Muscle of leg (tissue), 3 donors: ENCODE measurements at regions not wholly inside any gene's neighbourhood (a gene's known extent, or its start where the extent isn't known, plus 50 kb on each side); places are given as distances from the start of the nearest gene placed in this dataset.
A peak's percentile ranks its signal among the peaks of the same experiment; 100 is the strongest.

Experiments
- DNase-seq: peaks from one replicate; pipeline ENCODE4 v3.0.0; 2013
- H3K27ac ChIP-seq: one replicate; pipeline ENCODE4 v1.5.1; 2013; ENCODE audit warnings: mild to moderate bottlenecking, low read length, control low read depth
- H3K27me3 ChIP-seq: one replicate; pipeline ENCODE4 v1.6.1; 2013; ENCODE audit warnings: low read length; ENCODE audit not compliant: control insufficient read depth, insufficient read depth
- H3K36me3 ChIP-seq: one replicate; pipeline ENCODE4 v1.6.1; 2013; ENCODE audit warnings: low read length; ENCODE audit not compliant: control insufficient read depth, insufficient read depth
- H3K4me1 ChIP-seq: one replicate; pipeline ENCODE4 v1.6.1; 2013; ENCODE audit warnings: low read length; ENCODE audit not compliant: control insufficient read depth, insufficient read depth
- H3K4me3 ChIP-seq: one replicate; pipeline ENCODE4 v1.5.1; 2013; ENCODE audit warnings: low read length, control low read depth
- H3K9me3 ChIP-seq: replicated peaks from 2 replicates; pipeline ENCODE4 v1.6.1; 2013; ENCODE audit warnings: low read depth, low read length; ENCODE audit not compliant: control insufficient read depth
- WGBS: methylation state at CpG from one replicate; pipeline ENCODE4 v1.1.5; 2013; ENCODE audit warnings: missing lambda C conversion rate; ENCODE audit not compliant: insufficient coverage; 5-methylcytosine and 5-hydroxymethylcytosine counted together

GRCh38 chr10:33720161-33720560 lies 385.7 kb upstream of the NRP1 start:
- no peak overlapping the region for H3K27ac ChIP-seq
- H3K36me3 ChIP-seq, result no peaks in the 10 kb centered on the region
- H3K4me1 ChIP-seq, result peaks cover 10% of the 10 kb centered on the region
- no peaks in the 10 kb centered on the region for H3K27me3 ChIP-seq
- 94% methylated on average over 2 of the region's 2 CpGs for WGBS
- H3K9me3 ChIP-seq, result no peaks in the 10 kb centered on the region
- H3K4me3 ChIP-seq, result no peak overlapping the region
- DNase-seq, result no peak

GRCh38 chr10:33719005-33719703 lies 384.7 kb upstream of the NRP1 start:
- Histone ChIP-seq H3K27me3 (no peaks in the 10 kb centered on the region), H3K4me1 (peaks cover 10% of the 10 kb centered on the region), H3K27ac (peak overlapping the region; percentile 38), H3K9me3 (no peaks in the 10 kb centered on the region), H3K36me3 (no peaks in the 10 kb centered on the region), H3K4me3 (no peak overlapping the region)
- DNase-seq, result no peak
- 86% methylated on average over 5 of the region's 8 CpGs for WGBS

- Histone ChIP-seq H3K27ac (no peak overlapping the region), H3K4me1 (peaks cover 10% of the 10 kb centered on the region), H3K4me3 (no peak overlapping the region), H3K9me3 (no peaks in the 10 kb centered on the region), H3K27me3 (no peaks in the 10 kb centered on the region), H3K36me3 (no peaks in the 10 kb centered on the region)
- peak; percentile 73 for DNase-seq
- 20% methylated on average over 1 of the region's 2 CpGs for WGBS
These were observed 382.2 kb upstream of the NRP1 start for GRCh38 chr10:33716501-33717267.

DNA sequence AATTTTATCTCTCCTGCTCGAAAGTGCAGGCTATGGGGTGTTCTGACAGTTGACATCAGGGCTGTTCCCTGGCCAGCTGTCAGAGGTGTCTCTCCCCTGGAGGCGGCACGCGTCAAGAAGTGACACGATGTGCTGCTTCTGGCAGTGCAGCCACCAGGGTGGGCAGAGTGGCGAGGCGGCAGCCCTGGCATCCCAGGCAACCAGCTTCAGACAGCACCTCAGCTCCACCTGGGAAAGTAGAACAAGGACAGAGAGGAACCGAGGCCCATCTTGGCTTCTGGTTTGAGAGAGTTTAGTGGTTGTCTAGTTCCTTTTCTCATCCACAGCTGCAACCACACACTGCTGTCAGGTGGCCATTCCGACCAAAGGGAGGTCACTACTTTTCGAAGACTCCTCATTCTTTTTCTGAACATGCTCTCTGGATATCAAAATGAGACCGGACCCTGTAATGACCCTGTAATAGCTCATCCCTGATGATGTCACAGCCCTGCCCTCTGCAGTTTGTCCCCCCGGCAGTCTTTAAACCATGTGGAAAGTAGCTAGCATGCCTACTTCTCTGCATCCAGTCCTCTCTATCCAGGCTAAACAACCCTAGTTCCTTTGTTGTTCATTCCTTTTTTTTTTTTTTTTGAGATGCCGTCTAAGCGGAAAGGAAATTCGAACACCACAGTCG lies 381.0 kb upstream of the NRP1 start:
- no peaks in the 10 kb centered on the region for H3K9me3 ChIP-seq
- WGBS, result 82% methylated on average over 8 of the region's 16 CpGs
- H3K27me3 ChIP-seq, result no peaks in the 10 kb centered on the region
- peak; percentile 42 for DNase-seq
- H3K27ac ChIP-seq, result no peak overlapping the region
- H3K4me3 ChIP-seq, result no peak overlapping the region
- H3K36me3 ChIP-seq, result no peaks in the 10 kb centered on the region
- peaks cover 7% of the 10 kb centered on the region for H3K4me1 ChIP-seq

DNA sequence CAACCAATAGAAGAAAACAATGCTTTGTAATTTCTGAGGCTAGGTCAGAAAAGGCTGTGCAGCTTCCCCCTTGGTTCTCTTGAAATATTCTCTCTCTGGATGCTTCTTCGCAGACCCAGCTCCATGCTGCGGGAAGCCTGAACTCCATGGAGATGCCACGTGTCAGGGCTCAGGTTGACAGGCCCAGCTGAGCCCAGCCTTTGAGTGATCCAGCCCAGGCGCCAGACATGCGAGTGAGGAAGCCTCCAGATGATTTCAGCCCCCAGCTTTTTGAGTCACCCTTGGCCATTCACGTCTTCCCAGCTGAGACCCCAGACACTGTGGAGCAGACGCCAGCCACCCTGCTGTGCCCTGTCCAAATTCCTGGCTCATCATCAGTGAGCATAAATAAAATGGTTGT lies 378.4 kb upstream of the NRP1 start:
- no peaks in the 10 kb centered on the region for H3K36me3 ChIP-seq
- WGBS, result 82% methylated on average over 5 of the region's 7 CpGs
- no peaks in the 10 kb centered on the region for H3K9me3 ChIP-seq
- H3K27ac ChIP-seq, result no peak overlapping the region
- H3K27me3 ChIP-seq, result no peaks in the 10 kb centered on the region
- no peak overlapping the region for H3K4me3 ChIP-seq
- H3K4me1 ChIP-seq, result peaks cover 6% of the 10 kb centered on the region
- no peak for DNase-seq

GRCh38 chr10:33710006-33710405 lies 375.5 kb upstream of the NRP1 start:
- Histone ChIP-seq H3K36me3 (no peaks in the 10 kb centered on the region), H3K9me3 (no peaks in the 10 kb centered on the region), H3K4me3 (no peak overlapping the region), H3K4me1 (no peaks in the 10 kb centered on the region), H3K27me3 (no peaks in the 10 kb centered on the region), H3K27ac (no peak overlapping the region)
- WGBS, result 73% methylated on average over 2 of the region's 5 CpGs
- no peak for DNase-seq

GRCh38 chr10:33709008-33709753 lies 374.7 kb upstream of the NRP1 start:
- DNase-seq, result no peak
- Histone ChIP-seq H3K4me3 (no peak overlapping the region), H3K27ac (no peak overlapping the region), H3K9me3 (no peaks in the 10 kb centered on the region), H3K27me3 (no peaks in the 10 kb centered on the region), H3K4me1 (no peaks in the 10 kb centered on the region), H3K36me3 (no peaks in the 10 kb centered on the region)
- WGBS, result no CpG with 5 or more reads among the region's 4 CpGs

GRCh38 chr10:33708561-33708960 lies 374.1 kb upstream of the NRP1 start:
- no peak overlapping the region for H3K27ac ChIP-seq

GRCh38 chr10:33706746-33707145 lies 372.3 kb upstream of the NRP1 start:
- peak; percentile 76 for DNase-seq
- H3K36me3 ChIP-seq, result no peaks in the 10 kb centered on the region
- H3K9me3 ChIP-seq, result no peaks in the 10 kb centered on the region
- H3K27me3 ChIP-seq, result no peaks in the 10 kb centered on the region
- H3K4me1 ChIP-seq, result peaks cover 5% of the 10 kb centered on the region
- no peak overlapping the region for H3K4me3 ChIP-seq
- 60% methylated on average over 1 of the region's 1 CpG for WGBS
- H3K27ac ChIP-seq, result no peak overlapping the region

More at GRCh38 chr10:33708561-33708960, 374.1 kb upstream of the NRP1 start:
- Histone ChIP-seq H3K27me3 (no peaks in the 10 kb centered on the region), H3K36me3 (no peaks in the 10 kb centered on the region), H3K4me1 (peaks cover 5% of the 10 kb centered on the region), H3K4me3 (no peak overlapping the region), H3K9me3 (no peaks in the 10 kb centered on the region)
- no CpG with 5 or more reads among the region's 5 CpGs for WGBS
- no peak for DNase-seq

GRCh38 chr10:33706191-33706590 lies 371.7 kb upstream of the NRP1 start:
- Histone ChIP-seq H3K4me1 (peaks cover 5% of the 10 kb centered on the region), H3K9me3 (no peaks in the 10 kb centered on the region), H3K36me3 (no peaks in the 10 kb centered on the region), H3K27ac (peak overlapping the region; percentile 8), H3K4me3 (no peak overlapping the region), H3K27me3 (no peaks in the 10 kb centered on the region)
- peak; percentile 86 for DNase-seq
- WGBS, result 25% methylated on average over 1 of the region's 3 CpGs
